ENCODE measurements at regions not wholly inside any gene's neighbourhood (a gene's known extent, or its start where the extent isn't known, plus 50 kb on each side); places are given as distances from the start of the nearest gene placed in this dataset.

DNA sequence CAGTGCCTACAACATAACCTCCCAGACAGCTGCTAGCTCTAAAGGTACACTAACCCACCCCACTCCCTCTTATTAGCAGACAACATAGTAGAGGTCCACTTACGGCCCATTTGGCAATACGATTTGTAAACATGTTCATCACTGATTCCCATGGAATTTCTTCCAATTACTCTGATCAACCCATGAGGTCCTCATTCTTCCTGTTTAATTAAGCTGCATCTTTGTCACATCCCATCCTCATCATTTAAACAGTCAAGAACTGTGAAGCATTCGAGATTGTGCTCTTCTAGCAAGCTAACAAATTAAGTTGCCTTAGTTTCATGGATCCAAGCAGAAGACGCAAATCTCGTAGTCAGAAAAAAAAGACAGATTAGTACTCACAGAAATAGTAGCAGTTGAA, 622.2 kb upstream of the VSTM2A start:
- Histone ChIP-seq H3K36me3 (ENCODE audit: control insufficient read depth, insufficient read depth, low read length) (no peaks in the 10 kb centered on the region), H3K9ac (ENCODE audit: insufficient read depth in 1 of 2, low read depth in 2 of 2, low read length in 2 of 2) (no peak overlapping the region), H3K4me2 (ENCODE audit: insufficient read depth, low read length) (no peak overlapping the region), H3K4me1 (replicated peaks in 1 of 2; ENCODE audit: control insufficient read depth in 2 of 2, insufficient read depth in 2 of 2, low read length in 2 of 2) (no peaks in the 10 kb centered on the region), H2AFZ (ENCODE audit: low read depth, low read length) (no peak overlapping the region), H3K27me3 (ENCODE audit: control insufficient read depth in 2 of 2, insufficient read depth in 2 of 2, low read length in 2 of 2) (no peaks in the 10 kb centered on the region), H3K9me3 (replicated peaks; ENCODE audit: control insufficient read depth, insufficient read depth, low read depth, low read length) (no peaks in the 10 kb centered on the region), H3K27ac (ENCODE audit: extremely low read depth, low read depth, low read length) (no peak overlapping the region), H3K4me3 (no peak overlapping the region), H3K9me1 (ENCODE audit: control insufficient read depth, insufficient read depth, low read length) (no peaks in the 10 kb centered on the region), H3K79me2 (ENCODE audit: control insufficient read depth, insufficient read depth, low read length) (no peaks in the 10 kb centered on the region), H4K20me1 (replicated peaks; ENCODE audit: control insufficient read depth, insufficient read depth, low read length) (no peaks in the 10 kb centered on the region)
- ChIA-PET POLR2A (no interaction called here), CTCF (ENCODE audit: low intra/inter-chr PET ratio) (no interaction called here)
- WGBS (ENCODE audit: insufficient coverage, low coverage, missing lambda C conversion rate): 1% methylated on average over 5 of the region's 5 CpGs
- no peak for DNase-seq (ENCODE audit: extremely low read depth in 1 of 4, low spot score in 3 of 4)
- intact Hi-C loops (cut with micrococcal nuclease) (no loop called here), in situ Hi-C loops (cut with MboI) (no loop called here)
- no TSS peak for BruUV-seq (replicated peaks)
- no peak for FAIRE-seq
- no peak for ATAC-seq
- TF ChIP-seq ZNF644 (tag; IDR thresholded peaks at IDR 0.05; ENCODE audit: low read depth): no peak
- no peak for TF ChIP-seq ARNT (IDR thresholded peaks at IDR 0.05)
- TF ChIP-seq POLR3G (IDR thresholded peaks at IDR 0.05; ENCODE audit: extremely low read depth, insufficient read length, insufficient replicate concordance): no peak
- TF ChIP-seq, protein P1, sequence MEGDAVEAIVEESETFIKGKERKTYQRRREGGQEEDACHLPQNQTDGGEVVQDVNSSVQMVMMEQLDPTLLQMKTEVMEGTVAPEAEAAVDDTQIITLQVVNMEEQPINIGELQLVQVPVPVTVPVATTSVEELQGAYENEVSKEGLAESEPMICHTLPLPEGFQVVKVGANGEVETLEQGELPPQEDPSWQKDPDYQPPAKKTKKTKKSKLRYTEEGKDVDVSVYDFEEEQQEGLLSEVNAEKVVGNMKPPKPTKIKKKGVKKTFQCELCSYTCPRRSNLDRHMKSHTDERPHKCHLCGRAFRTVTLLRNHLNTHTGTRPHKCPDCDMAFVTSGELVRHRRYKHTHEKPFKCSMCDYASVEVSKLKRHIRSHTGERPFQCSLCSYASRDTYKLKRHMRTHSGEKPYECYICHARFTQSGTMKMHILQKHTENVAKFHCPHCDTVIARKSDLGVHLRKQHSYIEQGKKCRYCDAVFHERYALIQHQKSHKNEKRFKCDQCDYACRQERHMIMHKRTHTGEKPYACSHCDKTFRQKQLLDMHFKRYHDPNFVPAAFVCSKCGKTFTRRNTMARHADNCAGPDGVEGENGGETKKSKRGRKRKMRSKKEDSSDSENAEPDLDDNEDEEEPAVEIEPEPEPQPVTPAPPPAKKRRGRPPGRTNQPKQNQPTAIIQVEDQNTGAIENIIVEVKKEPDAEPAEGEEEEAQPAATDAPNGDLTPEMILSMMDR (IDR thresholded peaks at IDR 0.05 in 2 of 3, conservative IDR thresholded peaks at IDR 0.05 in 1 of 3; ENCODE audit: insufficient read depth in 2 of 3, low read depth in 1 of 3, low read length in 3 of 3): no peak
- no peak for TF ChIP-seq ETV6 (IDR thresholded peaks at IDR 0.05; ENCODE audit: borderline replicate concordance in 1 of 2, low read depth in 2 of 2, low read length in 1 of 2)
- no peak for TF ChIP-seq ETV6 (CRISPR knock-in tag; IDR thresholded peaks at IDR 0.05; ENCODE audit: borderline replicate concordance)
- no peak for TF ChIP-seq BRCA1 (IDR thresholded peaks at IDR 0.05)
- no peak for TF ChIP-seq BRCA1 (CRISPR knock-in tag; IDR thresholded peaks at IDR 0.05)
- TF ChIP-seq, protein P2, sequence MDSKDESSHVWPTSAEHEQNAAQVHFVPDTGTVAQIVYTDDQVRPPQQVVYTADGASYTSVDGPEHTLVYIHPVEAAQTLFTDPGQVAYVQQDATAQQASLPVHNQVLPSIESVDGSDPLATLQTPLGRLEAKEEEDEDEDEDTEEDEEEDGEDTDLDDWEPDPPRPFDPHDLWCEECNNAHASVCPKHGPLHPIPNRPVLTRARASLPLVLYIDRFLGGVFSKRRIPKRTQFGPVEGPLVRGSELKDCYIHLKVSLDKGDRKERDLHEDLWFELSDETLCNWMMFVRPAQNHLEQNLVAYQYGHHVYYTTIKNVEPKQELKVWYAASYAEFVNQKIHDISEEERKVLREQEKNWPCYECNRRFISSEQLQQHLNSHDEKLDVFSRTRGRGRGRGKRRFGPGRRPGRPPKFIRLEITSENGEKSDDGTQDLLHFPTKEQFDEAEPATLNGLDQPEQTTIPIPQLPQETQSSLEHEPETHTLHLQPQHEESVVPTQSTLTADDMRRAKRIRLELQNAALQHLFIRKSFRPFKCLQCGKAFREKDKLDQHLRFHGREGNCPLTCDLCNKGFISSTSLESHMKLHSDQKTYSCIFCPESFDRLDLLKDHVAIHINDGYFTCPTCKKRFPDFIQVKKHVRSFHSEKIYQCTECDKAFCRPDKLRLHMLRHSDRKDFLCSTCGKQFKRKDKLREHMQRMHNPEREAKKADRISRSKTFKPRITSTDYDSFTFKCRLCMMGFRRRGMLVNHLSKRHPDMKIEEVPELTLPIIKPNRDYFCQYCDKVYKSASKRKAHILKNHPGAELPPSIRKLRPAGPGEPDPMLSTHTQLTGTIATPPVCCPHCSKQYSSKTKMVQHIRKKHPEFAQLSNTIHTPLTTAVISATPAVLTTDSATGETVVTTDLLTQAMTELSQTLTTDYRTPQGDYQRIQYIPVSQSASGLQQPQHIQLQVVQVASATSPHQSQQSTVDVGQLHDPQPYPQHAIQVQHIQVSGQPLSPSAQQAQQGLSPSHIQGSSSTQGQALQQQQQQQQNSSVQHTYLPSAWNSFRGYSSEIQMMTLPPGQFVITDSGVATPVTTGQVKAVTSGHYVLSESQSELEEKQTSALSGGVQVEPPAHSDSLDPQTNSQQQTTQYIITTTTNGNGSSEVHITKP (IDR thresholded peaks at IDR 0.05; ENCODE audit: partially characterized antibody): no peak
- no peak for TF ChIP-seq ZNF445 (CRISPR knock-in tag; IDR thresholded peaks at IDR 0.05; ENCODE audit: low read depth)
